Breast epithelium (tissue), 3 donors: ENCODE measurements at regions not wholly inside any gene's neighbourhood (a gene's known extent, or its start where the extent isn't known, plus 50 kb on each side); places are given as distances from the start of the nearest gene placed in this dataset.

Experiments used
- POLR2A ChIP-seq: fragments of 450-650 bp; IDR thresholded peaks from one replicate; pipeline ENCODE4 v1.6.1; 2016; ENCODE audit warnings: antibody characterized with exemption, mild to moderate bottlenecking, moderate library complexity
- POLR2AphosphoS5 ChIP-seq, 3 donors: sonication (generic); formaldehyde crosslinking; IDR thresholded peaks; one replicate each; pipeline ENCODE4 v1.6.1; 2017; ENCODE audit warnings: antibody characterized with exemption in 3 of 3
- TF ChIP-seq, protein P1 (sequence below), 3 donors: fragments of 450-650 bp; IDR thresholded peaks; one replicate each; pipeline ENCODE4 v1.5.1; 2016 to 2017; ENCODE audit warnings: antibody characterized with exemption in 3 of 3, mild to moderate bottlenecking in 3 of 3, moderate library complexity in 3 of 3

DNA sequence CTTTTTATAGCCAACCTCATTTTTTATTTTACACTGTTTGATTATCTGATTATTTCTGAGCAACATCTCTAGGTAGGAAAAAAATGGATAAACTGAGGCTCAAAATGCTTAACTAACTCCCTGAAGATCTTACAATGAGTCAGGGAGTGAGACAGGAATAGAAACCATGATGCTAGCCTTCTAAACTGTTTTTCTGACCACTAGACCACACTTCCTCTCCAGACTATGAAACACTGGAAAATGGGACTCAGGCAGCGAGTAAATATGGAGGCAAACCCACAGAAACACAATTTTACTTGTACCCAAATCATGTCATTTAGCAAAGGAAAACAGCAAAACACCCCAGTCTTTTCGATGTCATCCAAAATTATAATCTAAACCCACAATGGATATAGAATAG is 129.9 kb upstream of the ANKH start:
- TF ChIP-seq, protein P1, sequence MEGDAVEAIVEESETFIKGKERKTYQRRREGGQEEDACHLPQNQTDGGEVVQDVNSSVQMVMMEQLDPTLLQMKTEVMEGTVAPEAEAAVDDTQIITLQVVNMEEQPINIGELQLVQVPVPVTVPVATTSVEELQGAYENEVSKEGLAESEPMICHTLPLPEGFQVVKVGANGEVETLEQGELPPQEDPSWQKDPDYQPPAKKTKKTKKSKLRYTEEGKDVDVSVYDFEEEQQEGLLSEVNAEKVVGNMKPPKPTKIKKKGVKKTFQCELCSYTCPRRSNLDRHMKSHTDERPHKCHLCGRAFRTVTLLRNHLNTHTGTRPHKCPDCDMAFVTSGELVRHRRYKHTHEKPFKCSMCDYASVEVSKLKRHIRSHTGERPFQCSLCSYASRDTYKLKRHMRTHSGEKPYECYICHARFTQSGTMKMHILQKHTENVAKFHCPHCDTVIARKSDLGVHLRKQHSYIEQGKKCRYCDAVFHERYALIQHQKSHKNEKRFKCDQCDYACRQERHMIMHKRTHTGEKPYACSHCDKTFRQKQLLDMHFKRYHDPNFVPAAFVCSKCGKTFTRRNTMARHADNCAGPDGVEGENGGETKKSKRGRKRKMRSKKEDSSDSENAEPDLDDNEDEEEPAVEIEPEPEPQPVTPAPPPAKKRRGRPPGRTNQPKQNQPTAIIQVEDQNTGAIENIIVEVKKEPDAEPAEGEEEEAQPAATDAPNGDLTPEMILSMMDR (IDR thresholded peaks at IDR 0.05), result no peak
- TF ChIP-seq POLR2A (no peak), POLR2AphosphoS5 (IDR thresholded peaks at IDR 0.05) (no peak)
